SK-N-MC (cell line): ENCODE measurements at regions not wholly inside any gene's neighbourhood (a gene's known extent, or its start where the extent isn't known, plus 50 kb on each side); places are given as distances from the start of the nearest gene placed in this dataset.

Experiments
- EZH2 ChIP-seq: fragments of 200-600 bp; sonication (generic); IDR thresholded peaks from one replicate; pipeline ENCODE4 v1.6.1; 2017; ENCODE audit warnings: antibody characterized with exemption
- POLR2AphosphoS5 ChIP-seq: IDR thresholded peaks from 2 replicates; pipeline ENCODE4 v1.6.1; 2012; ENCODE audit warnings: mild to moderate bottlenecking, low read depth, low read length, borderline replicate concordance

DNA sequence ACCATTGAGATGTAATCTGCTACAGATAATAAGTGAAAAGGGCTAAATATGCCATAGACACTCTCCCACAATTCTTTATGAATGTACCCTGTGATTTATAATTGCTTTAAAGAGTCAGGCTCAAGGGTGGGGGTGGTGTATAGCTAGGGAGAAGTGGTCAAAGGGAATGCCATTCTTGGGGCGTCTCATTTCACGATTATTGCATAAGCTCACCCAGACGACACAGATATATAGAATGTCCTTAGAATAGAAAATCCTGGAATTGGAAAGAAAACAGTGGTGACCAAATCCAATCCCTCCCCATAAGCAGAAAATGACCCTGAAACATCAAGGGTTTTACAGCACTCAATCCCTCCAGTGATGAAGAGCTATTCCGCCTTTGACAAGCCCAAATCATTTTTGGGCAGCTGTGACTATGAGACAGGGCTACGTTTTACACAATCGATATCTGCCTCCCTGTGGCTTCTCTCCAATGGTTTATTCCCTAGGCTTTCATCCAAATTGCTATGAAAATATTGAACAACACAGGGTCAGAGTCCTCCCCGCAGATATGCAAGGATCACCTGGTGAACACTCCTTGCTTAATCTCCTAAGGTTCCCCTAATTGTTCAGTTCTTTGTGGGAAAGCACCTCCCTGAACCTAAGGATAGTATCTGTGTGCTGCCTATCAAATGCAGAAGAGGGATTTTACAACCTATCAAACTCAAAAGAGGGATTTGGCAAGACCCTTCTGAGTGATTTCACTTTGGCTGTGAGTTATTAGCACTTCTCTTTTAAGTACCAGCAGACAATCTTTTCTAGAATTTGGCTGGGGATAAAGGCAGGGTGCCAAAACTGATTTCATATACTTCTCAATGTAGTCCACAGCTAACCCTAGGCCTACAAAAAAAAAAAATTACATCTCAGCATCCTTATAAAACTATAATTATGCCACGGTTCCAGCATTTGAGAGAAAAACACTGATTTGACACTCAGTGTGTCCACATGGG, 144.9 kb upstream of the CDH6 start:
- TF ChIP-seq EZH2 = no peak
- no peak for TF ChIP-seq POLR2AphosphoS5
